Femur (tissue), 1 donor: ENCODE measurements at regions not wholly inside any gene's neighbourhood (a gene's known extent, or its start where the extent isn't known, plus 50 kb on each side); places are given as distances from the start of the nearest gene placed in this dataset.
"Not testable (repeated sequence)": the region's sequence is repeated elsewhere in the genome, so short reads cannot be mapped to it uniquely, and the experiment has no call there.

Experiments
- DNase-seq: peaks from one replicate; pipeline ENCODE4 v3.0.0-alpha.2; 2017

GRCh38 chr15:91356083-91356482 is 256.0 kb downstream of the SV2B start:
- DNase-seq: no peak

- no peak for DNase-seq
Observed at GRCh38 chr15:91357011-91357410, 257.0 kb downstream of the SV2B start.

GRCh38 chr15:91357486-91357885 is 257.4 kb downstream of the SV2B start:
- DNase-seq: no peak

GRCh38 chr15:91358405-91358804 is 258.3 kb downstream of the SV2B start:
- no peak for DNase-seq

DNA sequence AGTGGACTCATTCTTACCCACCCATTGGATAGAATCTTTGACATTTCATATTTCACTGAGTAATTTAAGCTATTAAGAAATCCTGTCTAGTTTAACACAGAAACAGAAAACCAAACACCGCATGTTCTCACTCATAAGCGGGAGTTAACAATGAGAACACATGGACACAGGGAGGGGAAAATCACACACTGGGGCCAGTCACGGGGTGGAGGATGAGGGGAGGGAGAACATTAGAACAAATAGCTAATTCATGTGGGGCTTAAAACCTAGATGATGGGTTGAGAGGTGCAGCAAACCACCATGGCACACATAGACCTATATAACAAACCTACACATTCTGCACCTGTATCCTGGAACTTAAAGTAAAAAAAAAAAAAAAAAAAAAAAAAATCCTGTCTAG is 261.6 kb downstream of the SV2B start:
- DNase-seq: not testable (repeated sequence)

GRCh38 chr15:91366111-91366510 is 266.1 kb downstream of the SV2B start:
- no peak for DNase-seq

- DNase-seq: no peak
Observed at GRCh38 chr15:91368611-91369010, 268.6 kb downstream of the SV2B start.

GRCh38 chr15:91369823-91370222 is 269.8 kb downstream of the SV2B start:
- no peak for DNase-seq

- not testable (repeated sequence) for DNase-seq
Observed at GRCh38 chr15:91371345-91371744, 271.3 kb downstream of the SV2B start.

- DNase-seq: no peak
Observed at GRCh38 chr15:91374336-91374735, 274.3 kb downstream of the SV2B start.

- DNase-seq: no peak
Observed at GRCh38 chr15:91376038-91376437, 276.0 kb downstream of the SV2B start.

GRCh38 chr15:91380114-91380513 is 280.1 kb downstream of the SV2B start:
- no peak for DNase-seq

- DNase-seq: no peak
Observed at GRCh38 chr15:91383532-91383931, 283.5 kb downstream of the SV2B start.

DNA sequence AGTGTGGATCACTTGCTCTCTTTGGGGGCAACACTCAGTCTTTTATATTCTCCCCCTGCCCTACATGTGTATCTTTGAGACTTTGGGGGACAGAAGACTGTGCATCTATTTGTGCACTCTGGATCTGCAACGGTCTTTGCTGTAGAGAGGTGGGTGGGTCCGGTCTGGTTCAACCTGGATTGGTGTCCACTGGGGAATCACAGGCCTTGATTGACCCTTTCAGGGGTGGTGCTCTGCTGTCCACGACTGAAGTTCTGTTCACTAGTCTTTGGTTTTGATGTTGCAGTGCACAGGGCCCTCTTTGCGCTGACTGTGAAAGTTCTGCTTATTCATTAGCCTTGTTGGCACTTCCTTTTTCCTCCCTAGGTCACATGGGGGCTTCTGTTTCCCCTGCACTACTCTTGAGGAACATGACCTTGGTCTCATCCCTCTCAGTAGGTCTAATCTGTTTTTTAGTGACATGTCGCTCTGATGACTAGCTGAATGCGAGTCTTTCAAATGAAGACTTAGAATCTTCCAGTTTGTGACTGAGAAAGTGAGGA is 284.2 kb downstream of the SV2B start:
- no peak for DNase-seq

GRCh38 chr15:91385311-91385710 is 285.3 kb downstream of the SV2B start:
- DNase-seq: no peak

DNA sequence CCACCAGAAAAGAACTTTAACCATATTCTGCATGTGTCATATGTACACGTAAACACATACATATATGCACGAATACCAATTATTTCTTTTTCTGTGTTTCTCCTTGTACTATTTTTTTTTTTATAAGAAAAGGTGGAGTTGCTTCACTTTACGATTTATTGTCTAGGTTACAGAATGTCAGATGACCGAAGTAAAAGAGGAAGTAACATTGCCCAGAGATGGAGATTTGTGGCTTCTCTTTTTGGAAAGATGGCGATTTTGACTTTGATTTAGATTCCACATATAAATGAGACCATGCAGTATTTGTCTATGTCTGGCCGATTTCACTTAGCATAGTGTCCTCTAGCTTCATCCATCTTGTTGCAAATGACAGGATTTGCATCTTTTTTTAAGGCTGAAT is 293.1 kb downstream of the SV2B start:
- no peak for DNase-seq

- no peak for DNase-seq
Observed at GRCh38 chr15:91400481-91400880, 300.4 kb downstream of the SV2B start.

GRCh38 chr15:91407269-91407889 is 307.3 kb downstream of the SV2B start:
- DNase-seq: peak; percentile 56

DNA sequence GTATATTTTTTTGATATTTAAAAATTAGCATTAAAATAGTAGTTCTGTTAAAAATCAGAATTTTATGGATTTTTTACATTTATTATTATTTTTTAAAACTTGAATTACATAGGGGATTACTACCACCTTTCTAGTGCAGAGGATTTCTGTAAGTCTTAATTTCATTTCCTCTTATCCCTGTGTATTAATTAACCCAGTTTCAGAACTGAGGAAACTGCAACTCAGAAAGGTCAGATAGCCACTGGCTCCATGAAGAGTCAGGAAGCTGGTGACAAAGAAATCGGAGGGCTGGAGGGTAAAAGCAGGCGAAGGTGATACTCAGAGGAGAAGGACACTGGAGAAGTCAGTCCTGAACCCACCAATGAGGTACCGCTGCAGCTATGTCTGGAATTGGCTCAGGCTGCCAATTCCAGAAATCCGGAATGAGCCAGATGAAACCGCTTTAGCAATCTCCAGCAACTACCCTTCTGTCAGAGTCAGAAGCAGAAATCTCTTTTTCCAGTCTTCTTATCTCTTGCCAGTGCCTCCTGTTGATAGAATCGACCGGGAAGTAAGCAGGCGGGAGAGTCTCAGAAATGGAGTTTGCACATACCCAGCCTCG is 308.5 kb downstream of the SV2B start:
- no peak for DNase-seq

GRCh38 chr15:91409387-91409786 is 309.3 kb downstream of the SV2B start:
- DNase-seq: no peak

DNA sequence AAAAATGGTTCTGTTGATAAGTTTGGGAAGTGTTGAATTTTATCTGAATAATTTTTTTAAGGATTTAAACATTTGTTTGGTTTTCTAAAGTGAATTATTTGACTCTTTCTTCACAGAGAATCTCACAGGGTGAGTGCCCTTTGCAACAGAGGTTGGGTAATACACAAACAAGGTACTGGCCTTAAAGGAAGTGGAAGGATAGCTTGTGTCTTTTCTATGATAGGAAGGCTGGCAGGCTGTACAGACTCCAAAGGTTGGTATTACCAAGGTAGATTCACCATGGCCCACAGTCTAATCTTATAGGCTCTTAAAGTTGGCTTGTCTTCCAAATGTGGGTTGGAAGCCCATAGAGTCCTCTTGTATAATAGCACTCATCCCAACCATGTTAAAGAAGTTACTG is 311.5 kb downstream of the SV2B start:
- DNase-seq: no peak

DNA sequence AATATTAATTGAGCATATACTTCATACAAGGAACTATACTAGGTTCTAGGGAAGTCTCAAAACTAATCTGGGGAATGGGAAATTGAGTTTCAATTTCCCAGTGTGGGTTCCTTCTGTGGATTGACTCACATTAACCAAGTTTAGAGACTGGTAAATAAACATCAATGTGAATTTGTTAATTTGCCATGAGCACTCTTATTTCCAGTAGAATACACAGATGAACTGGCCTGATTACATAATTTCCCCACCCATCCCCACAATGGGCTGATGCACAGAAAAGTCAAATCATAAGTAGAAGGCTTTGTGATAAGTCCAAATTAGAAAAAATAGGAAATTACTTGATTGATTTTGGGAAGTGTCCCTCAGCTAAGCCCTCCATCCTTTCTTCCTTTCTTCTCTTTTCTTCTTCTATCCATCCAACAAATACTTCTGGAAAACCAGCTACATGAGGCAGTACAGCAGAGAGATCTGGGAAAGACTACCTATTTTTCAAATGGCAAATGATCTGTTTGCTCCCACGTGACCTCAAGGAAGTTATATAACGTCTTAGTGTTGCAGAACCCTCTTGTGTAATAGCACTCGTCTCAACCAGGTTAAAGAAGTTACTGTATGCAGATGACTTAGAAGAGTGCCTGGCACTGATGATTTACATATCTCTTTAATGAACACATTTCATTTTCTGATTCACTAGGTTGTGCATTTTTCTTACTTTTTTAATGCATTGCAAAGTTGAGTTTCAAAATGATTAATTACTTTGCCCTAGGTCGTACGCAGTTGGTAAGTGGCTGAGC is 312.3 kb downstream of the SV2B start:
- no peak for DNase-seq

- no peak for DNase-seq
Observed at GRCh38 chr15:91413142-91413541, 313.1 kb downstream of the SV2B start.

- no peak for DNase-seq
Observed at GRCh38 chr15:91414124-91414523, 314.1 kb downstream of the SV2B start.
